GM13976 (cell line): ENCODE measurements at regions not wholly inside any gene's neighbourhood (a gene's known extent, or its start where the extent isn't known, plus 50 kb on each side); places are given as distances from the start of the nearest gene placed in this dataset.

Experiments
- DNase-seq: peaks from one replicate; pipeline ENCODE4 v3.0.0; 2012; ENCODE audit warnings: low spot score
- in situ Hi-C: fragments of 300-500 bp; cut with MboI; formaldehyde crosslinking; loops from one replicate; pipeline ENCODE4 v1.12.0; 2022; ENCODE audit warnings: low sequenced_read_pairs, mixed read lengths, inconsistent platforms; ENCODE audit not compliant: unreplicated experiment
- TF ChIP-seq, protein P1 (sequence below): IDR thresholded peaks from 2 replicates; pipeline ENCODE4 v1.5.1; 2012; ENCODE audit warnings: borderline replicate concordance, mild to moderate bottlenecking; ENCODE audit not compliant: insufficient read depth; ENCODE audit errors: extremely low read depth, missing control alignments, control extremely low read depth

DNA sequence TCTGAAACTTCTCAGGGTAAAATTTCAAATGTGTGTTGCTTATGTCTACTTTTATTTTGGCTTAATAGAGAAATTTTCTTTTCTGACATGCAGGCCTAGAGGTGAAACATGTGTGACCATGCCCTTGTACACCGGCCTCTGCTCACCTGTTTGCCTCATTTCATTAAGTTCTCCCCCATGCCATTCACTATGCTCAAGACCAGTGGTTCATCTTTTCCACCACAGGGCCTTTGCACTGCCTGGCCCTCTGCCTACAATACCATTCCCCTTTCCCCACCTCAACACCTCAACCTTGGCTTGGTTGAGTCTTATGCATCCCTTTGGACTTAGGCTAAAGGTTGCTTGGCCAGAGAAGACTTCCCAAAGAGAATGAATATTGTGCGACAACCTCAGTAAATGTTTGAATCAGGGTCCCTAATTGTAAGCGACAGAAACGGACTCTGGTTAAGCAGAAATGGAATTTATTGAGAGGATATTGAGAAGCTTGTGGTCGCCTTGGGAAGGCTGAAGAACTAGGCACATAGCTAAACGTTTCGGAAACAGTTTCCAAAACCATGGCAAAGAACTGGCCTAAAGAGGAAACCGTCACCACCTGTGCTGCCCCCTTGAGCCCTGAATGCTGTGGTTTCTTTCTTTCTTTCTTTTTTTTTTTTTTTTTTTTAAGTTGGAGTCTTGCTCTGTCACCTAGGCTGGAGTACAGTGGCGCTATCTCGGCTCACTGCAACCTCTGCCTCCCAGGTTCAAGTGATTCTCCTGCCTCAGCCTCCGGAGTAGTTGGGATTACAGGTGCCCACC lies 152.2 kb downstream of the SOX4 start:
- in situ Hi-C loops: no loop called here
- TF ChIP-seq, protein P1, sequence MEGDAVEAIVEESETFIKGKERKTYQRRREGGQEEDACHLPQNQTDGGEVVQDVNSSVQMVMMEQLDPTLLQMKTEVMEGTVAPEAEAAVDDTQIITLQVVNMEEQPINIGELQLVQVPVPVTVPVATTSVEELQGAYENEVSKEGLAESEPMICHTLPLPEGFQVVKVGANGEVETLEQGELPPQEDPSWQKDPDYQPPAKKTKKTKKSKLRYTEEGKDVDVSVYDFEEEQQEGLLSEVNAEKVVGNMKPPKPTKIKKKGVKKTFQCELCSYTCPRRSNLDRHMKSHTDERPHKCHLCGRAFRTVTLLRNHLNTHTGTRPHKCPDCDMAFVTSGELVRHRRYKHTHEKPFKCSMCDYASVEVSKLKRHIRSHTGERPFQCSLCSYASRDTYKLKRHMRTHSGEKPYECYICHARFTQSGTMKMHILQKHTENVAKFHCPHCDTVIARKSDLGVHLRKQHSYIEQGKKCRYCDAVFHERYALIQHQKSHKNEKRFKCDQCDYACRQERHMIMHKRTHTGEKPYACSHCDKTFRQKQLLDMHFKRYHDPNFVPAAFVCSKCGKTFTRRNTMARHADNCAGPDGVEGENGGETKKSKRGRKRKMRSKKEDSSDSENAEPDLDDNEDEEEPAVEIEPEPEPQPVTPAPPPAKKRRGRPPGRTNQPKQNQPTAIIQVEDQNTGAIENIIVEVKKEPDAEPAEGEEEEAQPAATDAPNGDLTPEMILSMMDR: no peak
- DNase-seq: no peak

DNA sequence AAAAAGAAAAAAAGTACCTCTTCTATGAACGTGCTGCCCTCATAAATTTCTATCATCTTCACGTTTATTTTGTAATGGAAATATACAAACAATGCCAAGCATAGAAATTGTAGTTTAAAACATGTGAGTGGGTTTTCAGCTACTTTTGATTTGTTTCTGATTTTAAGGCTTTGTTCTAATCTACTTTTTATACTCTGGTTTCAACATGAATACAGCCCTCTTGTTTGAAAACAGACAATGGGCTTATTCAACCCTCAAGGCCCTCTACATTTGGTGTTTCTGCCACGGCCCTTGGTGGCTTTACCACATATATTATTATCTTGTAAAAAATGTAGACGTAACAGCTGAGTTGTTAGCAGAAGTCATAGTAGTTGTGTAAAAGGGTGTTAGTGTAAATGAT lies 153.9 kb downstream of the SOX4 start:
- TF ChIP-seq, protein P1: no peak
- in situ Hi-C loops: no loop called here
- no peak for DNase-seq

DNA sequence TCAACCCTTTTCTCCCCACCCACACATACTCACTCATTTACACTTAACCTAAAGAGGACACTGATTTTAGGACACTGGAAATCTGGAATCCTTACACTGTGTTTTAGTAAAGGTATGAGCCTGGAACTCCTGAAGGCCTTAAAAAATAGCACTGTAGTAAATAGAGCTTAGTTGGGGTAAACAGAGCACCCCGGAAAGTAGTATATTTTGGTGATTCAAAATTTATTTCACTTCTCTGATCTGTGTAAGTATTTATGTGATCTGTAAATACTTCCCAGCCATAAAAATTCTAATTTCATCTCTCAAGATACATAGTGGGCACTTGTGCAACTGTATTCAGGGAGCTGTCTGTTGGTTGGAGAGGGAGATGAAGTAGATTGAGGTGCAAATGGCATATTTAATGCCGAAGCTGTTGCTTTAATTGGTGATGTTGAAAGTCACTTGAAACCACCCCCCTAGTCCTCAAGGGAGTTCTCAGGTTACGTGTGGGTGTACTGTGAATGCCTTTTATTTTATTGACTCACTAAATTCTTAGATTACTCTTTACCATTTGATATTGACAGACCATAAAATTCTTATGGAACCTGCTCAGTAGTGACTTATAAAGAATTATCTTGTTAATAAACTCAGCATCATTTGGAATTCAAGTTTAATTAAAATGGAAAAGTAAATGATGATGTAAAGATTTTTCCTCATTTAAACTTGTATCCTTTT lies 154.9 kb downstream of the SOX4 start:
- peak; percentile 32 for DNase-seq
- TF ChIP-seq, protein P1: no peak
- in situ Hi-C loops: no loop called here

DNA sequence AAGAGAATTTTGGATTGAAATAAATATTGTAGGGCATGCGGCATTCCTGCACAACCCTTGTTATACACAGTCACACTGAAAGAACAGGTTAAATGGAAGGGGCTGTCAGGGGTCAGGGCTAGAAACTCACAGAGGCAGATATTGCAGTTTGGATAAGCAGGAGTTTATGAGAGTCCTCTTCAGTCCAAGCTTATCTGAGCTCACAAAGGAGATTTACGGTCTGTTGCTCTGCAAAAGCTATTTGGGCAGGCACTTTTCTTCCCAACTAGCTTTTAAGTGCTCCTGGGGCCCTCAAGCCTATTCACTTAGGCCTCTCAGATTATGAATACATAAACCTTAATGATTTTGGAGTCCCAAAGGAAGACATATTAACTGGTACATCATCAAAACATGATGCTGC lies 156.2 kb downstream of the SOX4 start:
- DNase-seq: no peak
- TF ChIP-seq, protein P1: no peak
- in situ Hi-C loops: no loop called here

DNA sequence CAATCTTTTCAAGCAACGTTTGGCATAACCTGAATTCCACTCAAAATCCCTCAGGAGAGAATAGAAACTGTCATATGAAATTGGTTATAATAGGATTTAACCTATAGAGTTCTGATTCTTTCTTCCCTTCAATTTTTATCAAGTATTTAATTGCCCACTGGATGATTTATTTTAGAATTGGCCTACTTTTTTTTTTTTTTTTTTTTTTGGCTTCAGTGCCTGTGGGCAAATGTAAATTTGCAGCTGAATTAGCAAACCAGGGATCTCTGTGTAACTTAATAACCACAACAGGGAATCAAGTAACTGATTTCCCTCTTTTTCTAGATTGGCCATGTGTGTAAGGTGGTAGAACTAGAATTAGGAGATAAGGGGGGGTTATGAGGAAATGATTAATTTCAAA lies 157.0 kb downstream of the SOX4 start:
- in situ Hi-C loops: no loop called here
- no peak for DNase-seq
- TF ChIP-seq, protein P1: no peak

DNA sequence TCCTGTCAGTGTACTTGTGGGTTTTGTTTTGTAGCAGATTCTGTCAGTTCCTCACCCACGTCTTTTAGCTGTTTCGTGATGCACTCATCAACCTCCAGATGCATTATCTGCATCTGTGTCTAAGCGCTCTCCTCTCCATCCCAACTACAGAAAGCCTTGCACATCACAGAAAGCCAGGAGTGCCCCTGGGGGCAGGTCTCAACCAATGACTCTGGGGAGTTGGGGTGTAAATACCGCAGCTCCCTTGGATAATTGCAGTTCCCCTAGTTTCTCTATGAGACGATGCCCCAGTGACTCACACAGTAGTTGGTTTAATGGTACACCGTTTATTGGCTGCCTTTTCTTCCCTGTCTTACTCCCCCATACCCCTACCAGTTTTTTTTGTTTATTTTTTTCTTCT lies 158.1 kb downstream of the SOX4 start:
- in situ Hi-C loops: no loop called here
- TF ChIP-seq, protein P1: no peak
- DNase-seq: no peak
